ENCODE measurements at regions not wholly inside any gene's neighbourhood (a gene's known extent, or its start where the extent isn't known, plus 50 kb on each side); places are given as distances from the start of the nearest gene placed in this dataset.

DNA sequence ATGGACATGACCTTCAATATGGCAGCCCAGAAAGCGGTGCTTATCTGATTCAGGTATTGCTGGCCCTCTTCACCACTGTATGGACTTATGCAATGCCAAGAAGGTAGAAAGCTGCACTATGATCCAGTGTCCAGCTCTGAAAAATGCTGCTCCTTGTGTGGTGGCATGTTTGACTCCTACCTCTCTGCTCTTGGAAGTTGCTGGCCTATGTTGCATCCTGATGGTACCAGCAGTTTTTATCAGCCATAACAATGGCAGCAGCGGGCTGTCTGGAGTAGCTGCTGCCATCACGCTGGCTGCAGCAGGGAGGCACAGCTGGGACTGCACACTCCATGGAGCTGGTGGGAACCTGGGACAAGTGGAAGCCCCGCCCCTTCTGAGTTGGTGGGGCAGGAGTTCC, 53.1 kb upstream of the MED9 start:
- Mint-ChIP-seq H3K9me3 (peaks cover 2% of the 10 kb centered on the region), H3K4me1 (no peaks in the 10 kb centered on the region), H3K27me3 (peaks cover 24% of the 10 kb centered on the region), H3K27ac (no peak overlapping the region), H3K36me3 (no peaks in the 10 kb centered on the region), H3K4me3 (no peak overlapping the region)
- no peak for ATAC-seq

DNA sequence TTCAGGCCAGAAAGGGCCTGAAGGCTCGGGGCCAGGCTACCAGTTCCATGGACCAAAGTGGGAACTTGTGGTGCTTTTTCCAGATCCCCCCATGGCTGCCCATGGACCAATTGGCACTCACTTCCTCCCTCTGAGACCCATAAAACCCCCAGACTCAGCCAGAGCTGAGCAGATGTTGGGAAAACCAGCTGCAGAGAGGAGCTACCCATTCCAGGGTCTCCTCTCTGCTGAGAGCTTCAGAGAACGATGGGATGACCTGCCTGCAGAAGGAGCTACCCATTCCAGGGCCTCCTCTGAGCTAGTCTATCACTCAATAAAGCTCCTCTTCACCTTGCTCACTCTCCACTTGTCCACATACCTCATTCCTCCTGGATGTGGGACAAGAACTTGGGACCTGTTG, 52.2 kb upstream of the MED9 start:
- no peak for ATAC-seq
- H3K9me3 Mint-ChIP-seq: peaks cover 2% of the 10 kb centered on the region
- H3K36me3 Mint-ChIP-seq: no peaks in the 10 kb centered on the region
- no peak overlapping the region for H3K27ac Mint-ChIP-seq
- H3K4me1 Mint-ChIP-seq: no peaks in the 10 kb centered on the region
- peaks cover 23% of the 10 kb centered on the region for H3K27me3 Mint-ChIP-seq
- no peak overlapping the region for H3K4me3 Mint-ChIP-seq

DNA sequence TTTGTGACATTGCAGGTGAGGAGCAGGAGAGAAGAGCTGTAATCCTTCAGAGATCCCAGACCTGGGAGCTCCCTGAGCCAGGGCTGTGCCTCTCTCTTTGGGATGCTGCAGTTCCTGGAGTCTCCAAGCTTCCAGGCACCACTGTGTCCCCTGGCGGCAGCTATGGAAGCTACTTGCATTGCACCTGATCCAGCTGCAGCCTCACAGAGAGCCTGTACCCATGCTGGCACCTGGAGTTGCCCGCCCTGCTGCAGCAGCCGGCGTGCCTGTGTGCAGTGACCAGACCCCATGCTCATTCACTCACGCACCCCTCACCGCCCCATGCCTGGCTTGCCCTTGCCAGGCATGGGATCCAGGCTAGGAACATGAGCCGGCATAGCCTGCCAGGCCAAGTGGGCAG, 51.8 kb upstream of the MED9 start:
- Mint-ChIP-seq H3K4me3 (no peak overlapping the region), H3K27ac (no peak overlapping the region), H3K36me3 (no peaks in the 10 kb centered on the region), H3K9me3 (no peaks in the 10 kb centered on the region), H3K27me3 (peaks cover 19% of the 10 kb centered on the region), H3K4me1 (no peaks in the 10 kb centered on the region)
- ATAC-seq: no peak

DNA sequence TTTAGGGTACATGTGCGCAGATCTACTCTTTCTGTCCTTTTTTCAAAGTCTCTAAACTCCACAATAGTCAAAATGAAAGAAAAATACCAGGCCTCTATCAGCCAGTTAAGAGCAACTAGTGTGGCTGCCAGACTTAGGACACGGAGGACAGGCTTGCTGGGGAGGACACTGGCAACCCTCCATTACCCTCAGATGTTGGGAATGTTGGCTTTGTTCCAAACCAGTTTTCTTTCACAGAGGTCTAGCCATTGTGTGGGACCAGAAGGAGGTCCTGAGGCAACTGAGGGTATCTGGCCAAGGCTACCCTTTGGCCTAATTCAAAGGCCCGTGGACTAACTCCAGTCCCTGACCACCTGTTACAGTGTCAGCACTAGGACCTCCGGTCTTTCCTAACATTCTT, 51.2 kb upstream of the MED9 start:
- Mint-ChIP-seq H3K4me3 (no peak overlapping the region), H3K4me1 (no peaks in the 10 kb centered on the region), H3K27me3 (peaks cover 15% of the 10 kb centered on the region), H3K27ac (no peak overlapping the region), H3K9me3 (no peaks in the 10 kb centered on the region), H3K36me3 (no peaks in the 10 kb centered on the region)
- ATAC-seq: no peak

DNA sequence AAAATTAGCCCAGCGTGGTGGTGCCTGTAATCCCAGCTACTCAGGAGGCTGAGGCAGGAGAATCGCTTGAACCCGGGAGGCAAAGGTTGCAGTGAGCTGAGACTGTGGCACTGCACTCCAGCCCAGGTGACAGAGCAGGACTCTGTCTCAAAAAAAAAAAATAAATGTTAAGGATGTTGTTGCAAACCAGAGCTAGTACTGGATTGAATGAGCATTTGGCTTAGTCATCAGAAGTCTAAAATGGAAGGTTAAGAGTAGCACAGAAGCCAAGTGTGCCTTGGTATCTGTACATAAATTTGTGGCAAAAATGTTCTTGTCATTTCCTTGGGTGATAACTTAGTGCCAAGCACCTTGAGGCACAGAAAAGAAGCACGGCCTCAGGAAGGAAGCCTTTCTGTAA, 50.6 kb upstream of the MED9 start:
- Mint-ChIP-seq H3K27me3 (peaks cover 15% of the 10 kb centered on the region), H3K4me1 (no peaks in the 10 kb centered on the region), H3K4me3 (no peak overlapping the region), H3K27ac (no peak overlapping the region), H3K9me3 (no peaks in the 10 kb centered on the region), H3K36me3 (no peaks in the 10 kb centered on the region)
- ATAC-seq: no peak

Measured in stimulated activated memory B cell treated with anti-CD40 and anti-IgM and Interleukin-4, amounts not matched to agents 10 μg/mL and 1 μg/mL and 100 μg/mL, for 72 hours (primary cell).